ENCODE measurements at regions not wholly inside any gene's neighbourhood (a gene's known extent, or its start where the extent isn't known, plus 50 kb on each side); places are given as distances from the start of the nearest gene placed in this dataset.

DNA sequence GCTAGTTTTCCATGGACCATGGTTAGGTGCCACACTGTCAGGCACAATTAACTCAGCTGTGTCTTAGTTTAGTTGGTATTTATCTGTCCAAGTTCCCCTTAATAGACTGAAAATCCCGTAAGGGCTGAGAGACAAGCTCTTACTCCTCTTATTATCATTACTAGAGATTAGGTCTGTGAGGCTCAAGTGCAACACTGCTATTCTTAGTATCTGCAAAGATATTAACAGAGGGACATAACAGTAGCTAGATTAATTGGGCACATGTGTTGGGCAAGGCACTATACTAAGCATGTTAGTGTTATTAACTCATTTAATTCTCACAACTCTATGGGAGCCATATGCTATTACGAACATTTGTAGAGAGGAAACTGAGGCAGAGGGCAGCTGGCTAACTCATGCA, 137.3 kb downstream of the VEGFA start:
- H3K4me3 ChIP-seq (ENCODE audit: low read length): no peak overlapping the region
- DNase-seq (ENCODE audit: low read depth, low spot score): no peak

DNA sequence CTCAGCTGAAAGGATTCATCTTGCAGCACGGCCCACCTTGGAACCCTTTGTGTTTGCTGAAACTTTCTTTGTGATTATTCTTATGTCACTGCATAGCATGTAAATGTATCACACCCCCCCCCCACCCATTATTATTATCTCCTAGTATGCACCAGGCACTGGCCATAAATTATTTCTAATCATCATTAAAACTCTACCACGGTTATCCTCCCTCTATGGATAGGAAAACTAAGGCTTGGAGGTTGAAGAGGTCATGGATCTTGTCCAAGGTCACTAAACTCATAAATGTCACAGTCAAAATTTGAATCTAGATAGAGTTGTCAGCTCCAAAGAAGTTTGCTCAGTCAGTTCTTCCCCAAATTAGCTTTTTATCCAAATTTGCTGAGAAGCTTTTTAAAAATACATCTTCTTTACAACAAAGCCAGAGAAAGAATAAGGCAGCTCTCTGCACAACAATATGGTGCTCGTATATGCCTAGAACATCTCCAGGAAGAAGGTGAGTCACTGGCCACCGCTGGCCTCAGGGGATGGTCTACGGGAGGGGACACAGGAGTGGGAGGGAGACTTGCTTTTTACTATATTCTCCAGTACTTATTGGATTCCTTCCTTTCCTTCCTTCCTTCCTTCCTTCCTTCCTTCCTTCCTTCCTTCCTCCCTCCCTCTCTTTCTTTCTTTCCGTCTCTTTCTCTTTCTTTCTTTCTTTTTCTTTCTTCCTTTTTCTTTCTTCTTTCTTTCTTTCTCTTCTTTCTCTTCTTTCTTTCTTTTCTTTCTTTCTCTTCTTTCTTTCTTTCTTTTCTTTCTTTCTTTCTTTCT, 134.5 kb downstream of the VEGFA start:
- DNase-seq (ENCODE audit: low read depth, low spot score): no peak
- no peak overlapping the region for H3K4me3 ChIP-seq (ENCODE audit: low read length)

DNA sequence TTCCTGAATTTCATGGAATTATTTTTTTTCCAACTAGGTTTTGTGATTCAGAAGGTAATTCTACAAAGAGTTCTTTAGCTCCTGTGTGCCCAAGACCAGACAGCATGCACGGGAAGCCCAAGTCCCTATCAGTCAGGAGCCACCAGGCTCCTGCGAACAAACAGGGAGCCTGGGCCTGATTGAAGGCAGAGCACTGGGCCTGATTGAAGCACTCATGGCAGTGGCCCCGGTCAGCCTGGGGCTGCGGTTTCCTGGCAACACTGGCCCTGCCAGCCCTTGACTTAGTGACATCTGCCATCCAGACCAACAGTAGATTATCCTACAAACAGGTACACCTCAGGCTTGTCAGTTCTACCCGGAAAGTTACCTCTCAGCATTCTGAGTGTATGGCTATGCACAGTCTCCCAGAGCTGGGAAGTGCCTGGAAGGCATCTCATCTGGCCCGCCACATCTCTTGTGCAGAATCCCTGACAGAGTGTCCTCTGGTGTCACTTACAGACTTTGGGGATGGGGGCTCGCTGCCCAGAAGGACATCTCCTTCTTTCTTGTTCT, 133.8 kb downstream of the VEGFA start:
- no peak for DNase-seq (ENCODE audit: low read depth, low spot score)
- H3K4me3 ChIP-seq (ENCODE audit: low read length): no peak overlapping the region

DNA sequence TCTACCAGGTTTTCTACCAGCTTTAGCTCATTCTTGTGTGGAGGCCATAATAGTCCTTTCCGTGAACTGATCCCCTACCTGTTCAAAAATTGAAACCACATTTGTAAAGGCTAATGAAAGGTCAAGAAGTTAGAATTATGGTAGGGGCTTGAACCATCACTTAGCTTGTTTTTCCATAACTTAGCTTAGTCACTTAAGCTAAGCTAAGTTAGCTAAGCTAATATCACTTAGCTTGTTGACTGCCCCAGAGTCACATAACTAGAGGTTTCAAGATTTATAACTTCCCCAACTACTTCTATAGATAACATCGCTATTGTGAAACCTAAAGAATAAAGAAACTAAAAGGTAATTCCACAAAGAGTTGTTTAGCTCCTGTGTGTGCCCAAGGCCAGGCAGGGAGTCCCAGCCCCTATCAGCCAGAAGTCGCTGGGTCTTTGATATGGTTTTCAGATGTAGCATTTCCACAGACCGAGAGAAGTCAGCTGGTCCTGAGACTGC, 131.8 kb downstream of the VEGFA start:
- no peak overlapping the region for H3K4me3 ChIP-seq (ENCODE audit: low read length)
- peak; percentile 23 for DNase-seq (ENCODE audit: low read depth, low spot score)

DNA sequence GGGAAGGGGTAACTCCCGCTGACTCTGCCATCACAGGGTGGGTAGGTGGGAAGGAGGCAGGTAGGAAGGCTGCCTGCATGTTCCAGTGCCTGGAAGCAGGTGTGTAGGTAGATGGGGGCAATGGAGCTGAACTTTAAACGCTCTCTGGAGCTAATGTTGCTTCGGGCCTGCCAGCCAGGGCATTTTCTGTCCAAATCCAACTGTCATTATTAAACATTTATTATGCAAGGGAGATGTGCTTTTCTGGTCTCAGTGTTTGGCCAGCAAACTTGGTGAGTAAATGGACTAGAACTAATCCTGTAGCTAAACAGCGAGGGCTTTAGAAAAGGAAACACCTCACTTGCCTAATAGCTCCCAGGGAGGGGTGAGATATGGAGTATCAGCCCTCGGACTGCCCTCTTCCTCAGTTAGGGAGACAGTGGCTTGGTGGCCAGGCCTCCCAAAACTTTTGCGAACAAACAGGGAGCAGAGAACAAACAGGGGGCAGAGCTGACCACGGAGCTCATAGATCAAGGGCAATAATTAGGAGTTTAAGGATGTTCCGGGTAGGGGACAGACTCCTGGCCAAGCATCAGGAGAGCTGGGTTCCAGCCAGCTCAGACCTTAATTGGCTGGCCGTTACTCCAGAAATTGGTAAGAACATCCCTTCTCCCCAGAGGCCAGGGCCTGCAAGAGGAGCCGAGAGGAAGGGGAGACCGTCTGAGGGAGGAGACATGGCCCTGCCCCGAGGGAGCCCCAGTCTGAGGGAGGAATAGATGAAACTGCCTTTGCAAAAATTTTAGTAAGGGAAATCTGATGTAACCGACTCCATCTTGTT, 131.1 kb downstream of the VEGFA start:
- DNase-seq (ENCODE audit: low read depth, low spot score): no peak
- H3K4me3 ChIP-seq (ENCODE audit: low read length): no peak overlapping the region

DNA sequence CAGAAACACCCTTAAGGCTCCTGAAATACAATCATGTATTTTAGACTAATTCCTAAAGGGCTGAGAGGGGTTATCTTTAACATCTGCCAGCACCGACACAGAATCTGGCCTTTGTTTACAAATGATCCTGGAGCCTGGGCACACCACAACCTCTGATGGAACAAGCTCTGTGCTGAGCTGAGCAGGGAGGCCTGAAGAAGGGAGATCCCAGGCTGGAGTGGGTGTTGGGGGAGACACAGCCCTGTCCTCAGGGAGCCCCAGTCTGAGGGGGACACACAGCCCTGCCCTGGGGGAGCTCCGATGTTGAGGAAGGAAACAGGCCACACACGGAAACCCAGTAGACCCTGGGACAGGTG, 130.5 kb downstream of the VEGFA start:
- H3K4me3 ChIP-seq (ENCODE audit: low read length): no peak overlapping the region
- no peak for DNase-seq (ENCODE audit: low read depth, low spot score)

DNA sequence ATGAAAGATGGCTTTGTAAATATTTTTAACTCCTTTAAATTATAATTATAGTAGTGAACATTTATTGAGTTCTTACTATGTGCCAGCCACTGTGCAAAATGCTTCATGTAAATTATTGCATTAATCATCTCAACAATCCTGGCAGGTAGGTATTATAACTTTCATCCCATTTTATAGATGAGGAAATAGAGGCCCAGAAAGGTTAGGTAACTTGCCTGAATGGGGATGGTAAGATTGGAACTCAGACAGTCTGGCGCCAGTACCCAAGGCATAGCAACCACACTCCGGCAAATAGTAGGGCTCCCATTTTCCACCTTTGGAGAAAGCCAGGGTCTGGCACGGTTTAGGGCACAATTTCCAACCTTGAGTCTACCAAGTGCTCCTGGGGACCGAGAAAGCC, 129.8 kb downstream of the VEGFA start:
- no peak for DNase-seq (ENCODE audit: low read depth, low spot score)
- H3K4me3 ChIP-seq (ENCODE audit: low read length): no peak overlapping the region

DNA sequence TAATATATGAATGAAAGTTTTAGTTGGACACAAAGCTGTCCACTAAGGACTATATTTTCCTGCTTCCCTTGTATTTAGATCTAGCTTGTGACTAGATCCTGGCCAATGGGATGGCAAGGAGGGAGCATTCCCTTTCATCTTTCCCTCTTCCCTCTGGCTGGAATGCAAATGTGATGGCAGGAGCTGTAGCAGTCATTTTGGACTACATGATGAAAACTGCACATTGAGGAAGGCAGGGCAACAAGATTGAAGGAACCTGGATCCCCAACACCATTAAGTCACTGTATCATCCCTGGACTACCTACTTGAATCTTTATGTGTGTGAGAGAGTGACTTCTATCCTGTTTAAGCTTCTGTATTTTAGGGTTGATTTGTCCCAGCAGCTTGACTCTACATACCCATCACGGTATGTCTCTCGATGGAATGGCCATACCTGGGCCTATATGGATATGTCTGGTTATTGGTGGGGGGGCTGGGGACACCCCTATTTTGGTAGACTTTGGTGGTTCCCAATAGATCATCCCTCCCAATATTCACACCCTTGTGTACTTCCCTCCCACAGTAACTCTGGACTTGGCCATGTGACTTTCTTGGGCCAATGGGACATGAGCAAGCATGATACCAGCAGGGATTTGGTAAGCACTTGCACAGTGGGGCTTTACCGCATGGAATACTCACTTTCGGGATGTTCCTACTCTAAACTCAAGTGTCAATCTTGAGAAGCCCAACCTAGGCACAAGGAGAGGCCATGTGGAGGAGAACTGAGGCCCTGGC, 128.5 kb downstream of the VEGFA start:
- no peak overlapping the region for H3K4me3 ChIP-seq (ENCODE audit: low read length)
- DNase-seq (ENCODE audit: low read depth, low spot score): no peak

DNA sequence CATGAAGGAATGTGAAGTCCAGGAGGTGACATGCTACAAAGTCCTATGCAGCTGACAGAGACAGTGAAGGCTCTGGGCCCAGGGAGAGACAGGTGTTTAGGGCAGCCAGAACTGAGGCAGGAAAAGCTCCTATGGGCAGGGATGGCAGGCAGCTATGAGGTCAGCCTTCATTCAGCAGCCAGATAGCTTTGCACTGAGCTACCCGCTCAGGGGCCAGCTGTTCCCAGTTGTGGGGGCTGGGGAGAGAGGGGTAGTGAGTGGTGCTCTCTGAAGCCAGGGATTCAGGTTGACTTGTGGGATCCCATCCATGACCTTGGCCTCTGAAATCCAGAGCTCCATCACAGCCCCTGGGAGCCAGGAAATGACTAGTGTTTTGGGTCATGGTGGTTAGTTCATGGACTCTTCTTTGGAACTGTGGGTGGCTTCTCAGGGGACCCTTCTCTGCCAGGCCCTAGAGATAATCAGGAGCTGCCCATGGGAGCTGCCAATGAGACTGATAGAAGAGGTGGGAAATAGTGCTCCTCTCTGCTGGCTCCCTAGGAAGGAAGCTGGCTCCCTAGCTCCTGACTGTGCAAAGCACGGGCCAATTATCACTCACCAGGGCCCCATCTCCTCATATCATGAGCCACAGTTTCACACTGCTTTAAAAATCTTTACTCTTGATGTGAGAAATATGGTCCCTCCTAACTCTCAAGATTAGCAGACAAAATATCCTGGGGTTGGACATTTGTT, 127.7 kb downstream of the VEGFA start:
- H3K4me3 ChIP-seq (ENCODE audit: low read length): no peak overlapping the region
- no peak for DNase-seq (ENCODE audit: low read depth, low spot score)

DNA sequence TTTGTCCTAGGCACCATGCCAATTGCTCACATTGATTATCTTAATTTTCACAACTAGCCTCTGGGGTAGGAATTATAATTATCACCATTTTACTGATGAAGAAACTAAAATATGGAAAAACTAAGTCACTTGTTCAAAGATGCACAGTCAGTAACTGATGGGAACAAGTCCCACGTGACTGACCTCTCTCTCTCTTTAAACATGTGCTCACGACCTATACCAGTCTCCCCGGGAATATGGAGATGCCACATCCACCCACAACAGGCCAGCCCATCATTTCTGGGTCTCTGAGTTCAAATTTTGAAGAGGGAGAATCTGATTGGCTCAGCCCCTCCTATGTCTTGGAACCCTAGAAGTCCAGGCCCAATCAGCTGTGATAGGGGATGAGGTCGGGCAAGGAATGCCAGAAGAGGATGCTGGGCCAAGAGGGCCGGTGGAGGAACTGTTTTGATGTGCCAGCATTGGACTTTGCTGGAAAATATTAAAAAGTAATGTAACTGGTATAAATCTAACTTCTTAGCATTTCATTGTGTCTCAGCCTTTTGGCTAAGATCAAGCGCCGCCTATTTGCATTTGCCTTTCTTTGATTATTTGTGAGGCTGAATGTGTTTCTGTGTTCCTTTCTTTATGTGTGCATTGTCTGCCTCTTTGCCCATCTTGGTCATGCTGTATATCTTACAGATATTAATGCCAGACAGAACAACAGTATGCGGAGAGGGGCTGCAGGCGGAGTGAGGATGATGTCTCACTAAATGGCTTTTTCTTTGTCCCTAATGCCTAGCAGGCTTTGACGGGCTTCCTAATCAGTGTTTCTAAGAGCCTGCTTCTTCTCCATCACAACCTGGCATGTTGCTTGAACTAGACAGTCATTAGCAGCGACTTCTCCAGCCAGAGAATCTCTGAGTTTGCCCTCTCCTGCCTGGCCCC, 126.6 kb downstream of the VEGFA start:
- H3K4me3 ChIP-seq (ENCODE audit: low read length): no peak overlapping the region
- no peak for DNase-seq (ENCODE audit: low read depth, low spot score)

DNA sequence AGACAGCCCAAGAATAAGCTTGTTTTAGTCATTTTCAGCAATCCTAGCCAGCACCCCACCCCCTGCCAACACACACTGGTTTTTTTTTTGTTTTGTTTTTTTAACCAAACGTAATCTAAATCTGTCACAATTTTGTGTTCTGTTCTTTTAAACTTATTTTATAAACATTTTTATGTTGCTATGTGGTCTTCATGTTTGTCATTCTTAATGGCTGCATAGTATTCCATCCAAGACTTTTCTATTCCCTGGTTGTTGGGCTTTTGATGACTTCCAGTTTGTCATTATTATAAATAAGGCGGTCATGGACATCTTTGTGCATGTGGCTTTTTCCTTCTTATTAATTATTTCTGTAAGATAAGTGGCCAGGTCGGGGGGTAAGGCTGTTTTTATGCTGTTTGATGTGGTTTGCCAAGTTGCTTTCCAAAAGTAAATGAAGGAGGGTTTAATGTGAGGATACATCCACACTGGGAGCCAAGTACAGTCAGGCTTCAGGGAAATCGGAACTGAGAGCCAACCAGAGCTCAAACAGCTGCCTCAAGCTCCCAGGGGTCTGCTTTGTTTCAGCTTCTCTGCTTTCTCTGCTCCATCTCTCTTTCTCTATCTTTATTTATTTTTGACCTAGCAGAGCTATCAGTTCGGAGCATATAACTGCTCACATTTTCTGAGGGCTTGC, 125.8 kb downstream of the VEGFA start:
- DNase-seq (ENCODE audit: low read depth, low spot score): no peak
- H3K4me3 ChIP-seq (ENCODE audit: low read length): no peak overlapping the region

DNA sequence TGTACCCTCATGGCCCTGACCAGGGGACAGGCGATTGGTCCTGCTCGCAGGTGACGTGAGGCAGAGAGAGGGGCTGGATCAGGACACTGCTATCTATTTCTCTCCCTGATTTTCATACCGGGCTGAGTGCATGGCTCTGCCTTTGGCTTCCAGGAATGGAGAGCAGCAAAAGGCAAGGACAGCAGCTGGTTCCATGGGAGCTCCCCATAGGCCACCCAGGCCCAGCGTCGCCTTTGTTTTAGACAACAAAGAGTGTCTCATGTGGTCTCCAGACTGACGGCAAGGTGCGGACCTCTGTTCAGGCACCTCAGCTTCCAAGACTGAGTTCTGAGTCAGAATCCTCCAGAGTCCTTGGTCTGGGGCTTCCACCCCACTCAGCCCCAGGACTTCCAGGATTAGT, 123.1 kb downstream of the VEGFA start:
- DNase-seq (ENCODE audit: low read depth, low spot score): no peak
- H3K4me3 ChIP-seq (ENCODE audit: low read length): no peak overlapping the region

DNA sequence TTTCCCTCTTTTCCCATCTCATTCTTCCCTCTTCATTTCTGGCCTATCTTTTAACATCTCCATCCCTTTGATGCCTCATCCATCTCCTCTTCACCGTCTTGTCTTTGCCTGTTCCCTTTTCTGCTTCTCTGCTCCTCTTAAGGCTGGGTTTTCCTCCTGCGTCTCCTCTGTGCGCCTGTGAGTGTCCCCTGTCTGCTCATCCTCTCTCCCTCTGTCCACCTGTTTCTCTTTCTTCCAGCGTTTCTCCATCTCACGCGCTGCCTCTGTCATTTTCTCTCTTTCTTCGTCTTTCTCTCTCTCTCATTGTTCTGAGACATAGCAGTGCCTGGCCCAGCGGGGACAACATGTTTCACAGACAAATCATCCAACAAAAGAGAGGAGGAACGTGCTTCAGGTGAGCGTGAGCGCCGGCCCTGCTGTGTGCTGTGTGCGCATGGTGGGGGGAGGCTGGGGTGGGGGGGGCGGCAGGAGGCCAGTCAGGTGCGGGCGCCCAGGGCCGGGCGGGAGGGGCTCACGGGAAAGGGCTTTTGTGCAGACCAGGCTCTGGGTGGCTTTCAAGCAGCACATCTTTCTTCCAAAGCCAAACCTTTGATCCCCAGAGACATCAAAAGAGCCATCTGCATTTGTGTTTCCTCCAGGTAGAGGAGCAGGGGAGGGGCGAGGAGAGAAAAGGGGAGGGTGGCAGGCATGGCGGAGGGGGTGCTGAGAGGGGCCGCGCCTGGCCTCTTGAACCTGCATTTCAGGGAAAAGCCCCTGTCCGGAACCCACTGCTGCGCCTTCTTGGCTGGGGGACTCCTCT, 121.3 kb downstream of the VEGFA start:
- H3K4me3 ChIP-seq (ENCODE audit: low read length): no peak overlapping the region
- peak; percentile 83 for DNase-seq (ENCODE audit: low read depth, low spot score)

DNA sequence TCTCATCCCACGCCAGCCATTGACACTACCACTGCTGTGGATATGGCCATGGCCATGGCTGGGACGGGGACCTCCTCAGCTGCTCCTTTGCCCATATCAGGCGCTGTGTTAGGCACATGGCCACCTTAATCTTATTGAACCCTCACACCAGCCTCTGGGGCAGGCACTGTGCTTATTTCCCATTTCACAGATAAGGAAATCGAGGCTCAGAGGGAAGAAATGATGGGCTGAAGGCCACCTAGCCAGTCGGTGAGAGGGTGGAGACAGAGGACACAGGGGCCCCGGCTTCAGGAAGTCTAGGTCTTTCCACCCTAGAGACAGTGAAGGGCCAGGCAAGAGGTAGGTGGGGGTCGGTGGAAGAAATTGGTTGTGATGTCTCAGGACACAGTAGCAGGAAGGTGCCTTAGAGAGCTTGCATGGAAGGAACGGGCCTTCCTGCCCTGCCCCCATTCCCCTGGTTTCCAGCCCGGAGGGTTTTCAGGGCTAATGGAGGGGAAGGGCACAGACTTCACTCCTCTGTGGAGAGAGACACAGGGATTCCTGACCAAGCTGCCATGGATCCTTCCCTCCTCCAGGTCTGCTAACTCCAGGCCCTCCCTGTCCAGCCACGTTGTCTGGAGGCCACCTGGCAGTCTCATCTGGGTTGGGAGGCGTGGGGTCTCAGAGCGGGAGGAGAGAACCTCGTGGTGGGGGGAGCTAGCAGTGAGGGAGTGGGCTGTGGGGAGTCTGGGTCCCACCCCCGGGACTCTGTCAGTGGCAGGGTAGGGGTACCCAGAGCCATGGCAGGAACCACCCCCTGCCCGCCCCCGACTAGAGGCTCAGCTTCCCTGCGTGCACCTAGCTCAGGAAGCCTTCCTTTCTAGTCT, 120.4 kb downstream of the VEGFA start:
- H3K4me3 ChIP-seq (ENCODE audit: low read length): no peak overlapping the region
- no peak for DNase-seq (ENCODE audit: low read depth, low spot score)

DNA sequence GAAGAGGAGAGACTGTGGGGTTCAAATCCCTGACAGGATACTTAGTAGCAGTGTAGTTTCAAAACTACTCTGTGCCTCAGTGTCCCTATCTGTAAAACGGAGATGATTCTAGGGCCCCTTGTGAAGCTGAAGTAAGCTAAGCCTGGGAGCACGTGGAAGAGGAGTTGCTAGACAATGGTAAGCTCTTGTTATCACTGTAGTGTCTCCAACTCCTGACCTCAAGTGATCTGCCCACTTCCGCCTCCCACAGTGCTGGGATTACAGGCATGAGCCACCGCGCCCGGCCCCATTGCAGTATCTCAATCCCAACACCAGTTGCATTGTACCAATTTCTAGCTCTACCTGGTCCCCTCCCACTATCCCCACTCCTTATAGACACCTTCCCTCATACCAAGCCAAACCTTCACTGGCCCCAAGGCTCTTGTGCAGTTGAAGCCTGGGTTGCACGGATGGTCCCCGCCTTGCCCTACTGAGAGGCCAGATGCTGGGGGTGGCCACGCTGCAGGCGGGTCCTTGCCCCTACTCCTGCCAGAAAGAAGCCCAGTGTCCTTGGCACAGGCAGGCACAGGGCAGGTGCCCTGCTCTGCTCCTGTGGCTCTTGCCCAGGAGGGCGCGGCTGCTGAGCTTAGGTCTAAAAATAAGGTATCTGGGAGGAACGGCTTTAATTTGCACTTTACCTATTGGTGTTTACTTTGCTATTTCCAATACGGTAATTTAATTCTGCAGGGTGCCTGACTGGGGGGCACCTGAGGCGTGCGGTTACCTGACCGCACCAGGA, 118.1 kb downstream of the VEGFA start:
- no peak for DNase-seq (ENCODE audit: low read depth, low spot score)

More for the DNA sequence above, 118.1 kb downstream of the VEGFA start:
- no peak overlapping the region for H3K4me3 ChIP-seq (ENCODE audit: low read length)
